ENCODE measurements at regions not wholly inside any gene's neighbourhood (a gene's known extent, or its start where the extent isn't known, plus 50 kb on each side); places are given as distances from the start of the nearest gene placed in this dataset.

GRCh38 chr13:79226250-79226649 is 179.8 kb downstream of the RBM26 start (continued):
- TF ChIP-seq, protein P1, sequence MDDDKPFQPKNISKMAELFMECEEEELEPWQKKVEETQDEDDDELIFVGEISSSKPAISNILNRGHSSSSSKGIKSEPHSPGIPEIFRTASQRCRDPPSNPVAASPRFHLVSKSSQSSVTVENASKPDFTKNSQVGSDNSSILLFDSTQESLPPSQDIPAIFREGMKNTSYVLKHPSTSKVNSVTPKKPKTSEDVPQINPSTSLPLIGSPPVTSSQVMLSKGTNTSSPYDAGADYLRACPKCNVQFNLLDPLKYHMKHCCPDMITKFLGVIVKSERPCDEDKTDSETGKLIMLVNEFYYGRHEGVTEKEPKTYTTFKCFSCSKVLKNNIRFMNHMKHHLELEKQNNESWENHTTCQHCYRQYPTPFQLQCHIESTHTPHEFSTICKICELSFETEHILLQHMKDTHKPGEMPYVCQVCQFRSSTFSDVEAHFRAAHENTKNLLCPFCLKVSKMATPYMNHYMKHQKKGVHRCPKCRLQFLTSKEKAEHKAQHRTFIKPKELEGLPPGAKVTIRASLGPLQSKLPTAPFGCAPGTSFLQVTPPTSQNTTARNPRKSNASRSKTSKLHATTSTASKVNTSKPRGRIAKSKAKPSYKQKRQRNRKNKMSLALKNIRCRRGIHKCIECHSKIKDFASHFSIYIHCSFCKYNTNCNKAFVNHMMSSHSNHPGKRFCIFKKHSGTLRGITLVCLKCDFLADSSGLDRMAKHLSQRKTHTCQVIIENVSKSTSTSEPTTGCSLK (tag by site-specific recombination; IDR thresholded peaks at IDR 0.05), result no peak
- no peak for TF ChIP-seq ZXDB (tag by site-specific recombination; IDR thresholded peaks at IDR 0.05)
- no peak for TF ChIP-seq ZNF626 (tag by site-specific recombination; IDR thresholded peaks at IDR 0.05)
- no peak for TF ChIP-seq ZNF660 (tag by site-specific recombination; IDR thresholded peaks at IDR 0.05)
- no peak for TF ChIP-seq ZNF629 (tag by site-specific recombination; IDR thresholded peaks at IDR 0.05)
- TF ChIP-seq WT1 (tag by site-specific recombination; IDR thresholded peaks at IDR 0.05), result no peak

DNA sequence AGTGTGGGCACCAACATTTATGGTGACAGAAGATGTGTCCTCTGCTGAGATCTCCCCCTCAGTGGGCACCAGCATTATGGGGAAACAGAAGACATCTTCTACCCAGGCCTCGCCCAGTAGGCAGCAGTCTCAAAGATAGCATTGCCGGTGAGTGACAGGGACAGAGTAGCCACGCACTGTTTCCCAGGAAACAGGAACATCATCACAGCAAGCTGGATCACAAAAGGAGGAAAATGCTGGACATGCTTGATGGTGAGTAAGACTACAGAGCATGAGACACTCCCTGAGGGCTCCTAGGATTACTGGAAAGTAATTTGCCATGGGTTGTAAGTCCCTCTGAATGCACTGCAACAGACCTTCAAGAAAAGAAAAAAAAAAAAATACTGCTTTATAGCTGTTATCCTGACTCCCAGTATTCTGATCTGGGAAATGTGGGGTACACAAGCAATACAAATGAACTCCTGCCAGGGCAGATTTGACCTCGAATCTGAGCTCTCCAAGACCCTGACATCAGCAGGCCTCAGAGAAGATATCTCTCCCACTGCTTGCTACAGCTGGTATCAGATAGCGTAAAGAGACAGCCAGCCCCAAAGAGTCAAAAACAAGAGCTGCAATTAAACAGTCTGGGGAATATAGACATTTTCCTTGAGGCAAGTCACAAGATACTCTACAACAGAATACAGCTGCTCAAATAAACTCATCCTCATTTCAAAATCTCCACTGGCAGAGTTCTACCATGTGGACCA is 180.4 kb downstream of the RBM26 start:
- no peak overlapping the region for H3K27ac ChIP-seq (ENCODE audit: extremely low read depth, low read depth, low read length)
- POLR2A ChIA-PET, result no interaction called here
- CTCF ChIA-PET, result no interaction called here
- TF ChIP-seq TSHZ1 (tag by site-specific recombination; IDR thresholded peaks at IDR 0.05; ENCODE audit: borderline replicate concordance) (no peak), ZNF366 (tag by site-specific recombination; conservative IDR thresholded peaks at IDR 0.05) (no peak), ZNF19 (tag by site-specific recombination; IDR thresholded peaks at IDR 0.05; ENCODE audit: low read depth) (no peak), PRDM1 (tag by site-specific recombination; IDR thresholded peaks at IDR 0.05) (no peak), ZEB2 (tag by site-specific recombination; IDR thresholded peaks at IDR 0.05) (no peak), INSM2 (tag by site-specific recombination; IDR thresholded peaks at IDR 0.05) (no peak), TRIM28 (IDR thresholded peaks at IDR 0.05; ENCODE audit: borderline replicate concordance, low read length) (peak; percentile 94)
- H3K36me3 ChIP-seq (ENCODE audit: control insufficient read depth in 2 of 2, insufficient read depth in 1 of 2, low read length in 2 of 2), result no peaks in the 10 kb centered on the region
- H3K4me3 ChIP-seq (ENCODE audit: low read depth, low read length), result no peak overlapping the region
- H3K9me3 ChIP-seq (ENCODE audit: control insufficient read depth, insufficient read depth, low read depth, low read length), result no peaks in the 10 kb centered on the region
- H3K4me1 ChIP-seq (ENCODE audit: control insufficient read depth, insufficient read depth, low read length), result no peaks in the 10 kb centered on the region

DNA sequence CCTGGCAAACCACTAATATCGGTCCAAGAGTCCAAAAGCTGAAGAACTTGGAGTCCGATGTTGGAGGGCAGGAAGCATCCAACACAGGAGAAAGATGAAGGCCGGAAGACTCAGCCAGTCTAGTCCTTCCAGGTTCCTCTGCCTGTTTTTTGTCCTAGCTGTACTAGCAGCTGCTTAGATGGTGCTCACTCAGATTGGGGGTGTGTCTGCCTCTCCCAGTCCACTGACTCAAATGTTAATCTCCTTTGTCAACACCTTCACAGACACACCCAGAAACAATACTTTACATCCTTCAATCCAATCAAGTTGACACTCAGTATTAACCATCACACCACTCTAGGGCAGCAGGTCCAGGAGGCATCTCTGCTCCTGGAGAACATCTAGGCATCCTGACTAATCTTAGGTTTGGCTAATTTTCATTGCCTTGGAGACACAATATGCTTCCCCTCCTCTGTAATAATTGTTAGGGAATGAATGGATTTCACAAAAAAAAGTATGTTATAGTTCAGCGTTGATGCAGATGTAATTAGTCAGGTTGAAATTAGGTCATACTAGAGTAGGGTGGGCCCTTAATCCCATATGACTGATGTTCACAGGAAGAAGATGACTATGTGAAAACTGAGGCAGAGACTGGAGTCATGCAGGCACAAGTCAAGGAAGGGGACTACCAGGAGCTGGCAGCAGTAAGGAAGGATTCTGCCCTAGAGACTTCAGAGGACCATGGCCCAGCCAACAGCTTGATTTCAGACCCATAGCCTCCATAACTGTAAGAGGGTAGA is 183.4 kb downstream of the RBM26 start:
- Histone ChIP-seq H3K4me3 (ENCODE audit: low read depth, low read length) (no peak overlapping the region), H3K36me3 (ENCODE audit: control insufficient read depth in 2 of 2, insufficient read depth in 1 of 2, low read length in 2 of 2) (no peaks in the 10 kb centered on the region), H3K27ac (ENCODE audit: extremely low read depth, low read depth, low read length) (no peak overlapping the region), H3K4me1 (ENCODE audit: control insufficient read depth, insufficient read depth, low read length) (no peaks in the 10 kb centered on the region), H3K9me3 (ENCODE audit: control insufficient read depth, insufficient read depth, low read depth, low read length) (no peaks in the 10 kb centered on the region)
- POLR2A ChIA-PET, result no interaction called here
- CTCF ChIA-PET, result interaction anchor here (0.7 kb wide), 1 partner anchor 367 kb away, joined by 3 read pairs; no protein-coding TSS in a partner anchor
- TF ChIP-seq BCL11B (tag by site-specific recombination; IDR thresholded peaks at IDR 0.05; ENCODE audit: low read depth), result no peak
- TF ChIP-seq ZNF624 (tag by site-specific recombination; IDR thresholded peaks at IDR 0.05), result no peak
- peak; percentile 15; the same call in 1 of the 2 replicates for TF ChIP-seq KLF1 (tag by site-specific recombination; IDR thresholded peaks at IDR 0.05)
- TF ChIP-seq ZNF23 (tag by site-specific recombination; IDR thresholded peaks at IDR 0.05; ENCODE audit: borderline replicate concordance), result no peak
